ENCODE measurements at regions not wholly inside any gene's neighbourhood (a gene's known extent, or its start where the extent isn't known, plus 50 kb on each side); places are given as distances from the start of the nearest gene placed in this dataset.
"Not testable (repeated sequence)": the region's sequence is repeated elsewhere in the genome, so short reads cannot be mapped to it uniquely, and the experiment has no call there.

GRCh38 chr5:88647901-88648300 lies 235.1 kb downstream of the MEF2C start:
- Histone ChIP-seq H3K4me3 (replicated peaks in 1 of 3) (no peak overlapping the region), H3K27ac (no peak overlapping the region), H3K27me3 (no peaks in the 10 kb centered on the region), H3K9me3 (no peaks in the 10 kb centered on the region), H3K36me3 (no peaks in the 10 kb centered on the region), H3K4me1 (no peaks in the 10 kb centered on the region)
- no peak for DNase-seq
- intact Hi-C loops (cut with DNase I) = no loop called here
- WGBS, 2 donors = 71 to 83% methylated on average over 2 of the region's 2 CpGs
- TF ChIP-seq CTCF (IDR thresholded peaks at IDR 0.05) (no peak), POLR2A (IDR thresholded peaks at IDR 0.05) (no peak)

- 79 to 89% methylated on average over 1 of the region's 1 CpG for WGBS, 2 donors
Measured at GRCh38 chr5:88646866-88647265, 236.1 kb downstream of the MEF2C start.

GRCh38 chr5:88644676-88645075 lies 238.3 kb downstream of the MEF2C start:
- no peak for DNase-seq
- H3K36me3 ChIP-seq = no peaks in the 10 kb centered on the region
- H3K27ac ChIP-seq = no peak overlapping the region
- WGBS, 2 donors = 85 to 88% methylated on average over 3 of the region's 3 CpGs
- H3K27me3 ChIP-seq = no peaks in the 10 kb centered on the region
- no peaks in the 10 kb centered on the region for H3K4me1 ChIP-seq
- no peak overlapping the region for H3K4me3 ChIP-seq (replicated peaks in 1 of 3)
- no peaks in the 10 kb centered on the region for H3K9me3 ChIP-seq
- TF ChIP-seq POLR2A (IDR thresholded peaks at IDR 0.05) (no peak), CTCF (IDR thresholded peaks at IDR 0.05) (no peak)
- intact Hi-C loops (cut with DNase I) = no loop called here

More at GRCh38 chr5:88646866-88647265, 236.1 kb downstream of the MEF2C start:
- Histone ChIP-seq H3K4me3 (replicated peaks in 1 of 3) (no peak overlapping the region), H3K27ac (no peak overlapping the region), H3K4me1 (no peaks in the 10 kb centered on the region), H3K36me3 (no peaks in the 10 kb centered on the region), H3K27me3 (no peaks in the 10 kb centered on the region), H3K9me3 (no peaks in the 10 kb centered on the region)
- no peak for DNase-seq
- intact Hi-C loops (cut with DNase I) = no loop called here
- TF ChIP-seq CTCF (IDR thresholded peaks at IDR 0.05) = no peak

GRCh38 chr5:88643315-88643714 lies 239.7 kb downstream of the MEF2C start:
- H3K27me3 ChIP-seq = no peaks in the 10 kb centered on the region
- no peak for DNase-seq
- H3K4me3 ChIP-seq (replicated peaks in 1 of 3) = no peak overlapping the region
- no peak overlapping the region for H3K27ac ChIP-seq
- H3K36me3 ChIP-seq = no peaks in the 10 kb centered on the region
- intact Hi-C loops (cut with DNase I) = no loop called here
- TF ChIP-seq CTCF (IDR thresholded peaks at IDR 0.05) (no peak), POLR2A (IDR thresholded peaks at IDR 0.05) (no peak)
- no peaks in the 10 kb centered on the region for H3K4me1 ChIP-seq
- no peaks in the 10 kb centered on the region for H3K9me3 ChIP-seq

- Histone ChIP-seq H3K4me1 (no peaks in the 10 kb centered on the region), H3K27me3 (no peaks in the 10 kb centered on the region), H3K9me3 (no peaks in the 10 kb centered on the region), H3K27ac (no peak overlapping the region), H3K36me3 (no peaks in the 10 kb centered on the region), H3K4me3 (replicated peaks in 1 of 3) (no peak overlapping the region)
- 42 to 49% methylated on average over 2 of the region's 2 CpGs for WGBS, 2 donors
- no peak for DNase-seq
- TF ChIP-seq CTCF (IDR thresholded peaks at IDR 0.05) (no peak), POLR2A (IDR thresholded peaks at IDR 0.05) (no peak)
- intact Hi-C loops (cut with DNase I) = no loop called here
Measured at GRCh38 chr5:88634014-88634413, 249.0 kb downstream of the MEF2C start.

- H3K9me3 ChIP-seq; intact Hi-C loops (cut with DNase I); H3K27me3 ChIP-seq; H3K4me3 ChIP-seq (replicated peaks in 1 of 3); H3K36me3 ChIP-seq; H3K4me1 ChIP-seq; DNase-seq; H3K27ac ChIP-seq: not testable (repeated sequence)
- WGBS, 2 donors = 86 to 90% methylated on average over 3 to 5 of the region's 5 CpGs
Measured at GRCh38 chr5:88622890-88623289, 260.1 kb downstream of the MEF2C start.

- intact Hi-C loops (cut with DNase I) = not testable (repeated sequence)
Measured at GRCh38 chr5:88615767-88616166, 267.2 kb downstream of the MEF2C start.

More at GRCh38 chr5:88615767-88616166, 267.2 kb downstream of the MEF2C start:
- WGBS, 2 donors = no CpG with 5 or more reads among the region's 32 CpGs
- H3K9me3 ChIP-seq; H3K27ac ChIP-seq; DNase-seq; H3K4me1 ChIP-seq; H3K4me3 ChIP-seq (replicated peaks in 1 of 3); H3K36me3 ChIP-seq; H3K27me3 ChIP-seq: not testable (repeated sequence)

All from thyroid gland (tissue), 4 donors.